Ammon's horn (tissue), 1 donor: ENCODE measurements at regions not wholly inside any gene's neighbourhood (a gene's known extent, or its start where the extent isn't known, plus 50 kb on each side); places are given as distances from the start of the nearest gene placed in this dataset.
A peak's percentile ranks its signal among the peaks of the same experiment; 100 is the strongest.

Experiments
- DNase-seq: peaks from one replicate; pipeline ENCODE4 v3.0.0-alpha.2; 2016; ENCODE audit warnings: low spot score

DNA sequence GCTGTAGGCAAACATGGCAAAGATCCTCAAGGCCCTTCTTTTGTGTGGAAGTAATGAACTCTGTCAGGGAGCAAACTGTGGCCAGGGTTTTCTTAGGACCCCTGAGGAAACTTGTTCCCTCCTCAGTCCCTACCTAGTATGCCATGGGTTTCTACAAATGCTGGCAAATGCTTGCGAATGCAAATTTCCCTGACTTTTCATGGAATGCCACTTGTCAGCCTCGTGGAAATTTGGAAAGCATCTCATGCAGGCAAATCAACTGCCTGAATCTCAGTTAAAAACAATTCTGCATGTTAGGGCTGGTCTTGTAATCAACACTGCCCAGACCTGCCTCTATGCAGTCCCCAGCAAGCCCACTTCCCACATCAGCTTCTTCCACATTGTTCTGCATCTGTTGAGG lies 334.9 kb upstream of the AJAP1 start:
- DNase-seq = no peak

DNA sequence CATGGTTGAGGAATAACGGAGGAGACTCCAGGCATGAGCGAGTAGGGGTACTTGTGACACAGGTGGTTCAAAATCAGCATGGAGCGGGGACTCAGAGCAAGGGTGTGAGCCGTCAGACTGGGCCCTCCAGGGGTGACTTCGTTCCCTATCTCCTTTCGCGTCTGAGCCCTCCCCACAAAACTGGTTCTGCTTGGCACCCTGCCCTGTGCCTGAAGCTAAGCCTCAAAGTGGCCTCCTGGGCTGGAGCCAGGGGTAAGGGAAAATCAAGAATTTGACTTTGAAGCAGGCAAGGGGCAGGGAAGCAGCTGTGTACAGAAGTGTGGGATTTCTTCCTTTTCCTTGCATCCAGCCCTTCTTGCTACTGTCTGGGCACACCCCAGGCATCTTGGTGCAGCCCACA lies 331.5 kb upstream of the AJAP1 start:
- DNase-seq = no peak

GRCh38 chr1:4323309-4323708 lies 331.1 kb upstream of the AJAP1 start:
- no peak for DNase-seq

GRCh38 chr1:4324525-4324924 lies 329.9 kb upstream of the AJAP1 start:
- no peak for DNase-seq

DNA sequence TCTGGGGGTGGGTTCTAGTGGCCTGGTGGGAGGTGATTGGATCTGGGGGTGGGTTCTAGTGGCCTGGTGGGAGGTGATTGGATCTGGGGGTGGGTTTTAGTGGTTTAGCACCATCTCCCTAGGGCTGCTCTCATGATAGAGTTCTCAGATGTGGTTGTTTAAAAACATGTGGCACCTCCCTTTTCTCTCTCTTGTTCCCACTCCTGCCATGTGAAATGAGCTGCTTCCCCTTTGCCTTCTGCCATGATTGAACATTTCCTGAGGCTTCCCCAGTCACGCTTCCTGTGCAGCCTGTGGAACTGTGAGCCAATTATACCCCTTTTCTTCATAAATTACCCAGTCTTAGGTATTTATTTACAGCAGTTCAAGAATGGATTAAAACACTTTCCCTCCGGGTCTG lies 327.3 kb upstream of the AJAP1 start:
- no peak for DNase-seq

DNA sequence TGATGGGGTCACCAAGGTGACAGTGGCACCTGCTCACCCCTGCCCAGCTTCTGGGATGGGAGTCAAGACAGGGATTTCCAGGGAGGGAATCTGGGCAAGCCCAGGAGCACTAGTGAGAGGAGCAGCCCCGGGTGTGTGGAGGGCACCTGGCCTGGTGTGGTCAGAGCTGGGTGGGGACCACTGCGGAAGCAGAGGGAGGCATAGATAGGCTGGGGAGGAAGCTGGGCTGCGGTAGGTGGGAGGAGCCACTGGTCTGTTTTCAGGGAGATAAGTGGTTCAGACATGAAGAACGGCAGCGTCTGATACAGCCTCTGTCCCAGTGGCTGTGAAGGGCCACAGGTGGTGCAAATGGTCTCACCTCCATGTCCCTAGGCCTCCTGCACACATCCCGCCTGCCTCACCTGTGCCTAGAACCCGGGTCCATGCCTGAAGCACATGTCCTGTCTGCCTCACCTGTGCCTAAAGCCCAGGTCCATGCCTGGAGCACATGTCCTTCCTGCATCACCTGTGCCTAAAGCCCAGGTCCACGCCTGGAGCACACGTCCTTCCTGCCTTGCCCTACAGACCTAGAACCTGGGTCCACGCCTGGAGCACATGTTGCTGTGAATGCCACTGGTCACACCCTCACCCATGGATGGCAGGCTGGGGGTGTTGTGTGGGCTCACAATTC lies 325.9 kb upstream of the AJAP1 start:
- DNase-seq = no peak

GRCh38 chr1:4330805-4331766 lies 323.3 kb upstream of the AJAP1 start:
- no peak for DNase-seq

GRCh38 chr1:4331767-4332163 lies 322.6 kb upstream of the AJAP1 start:
- DNase-seq = no peak

- no peak for DNase-seq
These were observed 317.9 kb upstream of the AJAP1 start for GRCh38 chr1:4336507-4336906.

GRCh38 chr1:4341421-4341820 lies 313.0 kb upstream of the AJAP1 start:
- DNase-seq = no peak

DNA sequence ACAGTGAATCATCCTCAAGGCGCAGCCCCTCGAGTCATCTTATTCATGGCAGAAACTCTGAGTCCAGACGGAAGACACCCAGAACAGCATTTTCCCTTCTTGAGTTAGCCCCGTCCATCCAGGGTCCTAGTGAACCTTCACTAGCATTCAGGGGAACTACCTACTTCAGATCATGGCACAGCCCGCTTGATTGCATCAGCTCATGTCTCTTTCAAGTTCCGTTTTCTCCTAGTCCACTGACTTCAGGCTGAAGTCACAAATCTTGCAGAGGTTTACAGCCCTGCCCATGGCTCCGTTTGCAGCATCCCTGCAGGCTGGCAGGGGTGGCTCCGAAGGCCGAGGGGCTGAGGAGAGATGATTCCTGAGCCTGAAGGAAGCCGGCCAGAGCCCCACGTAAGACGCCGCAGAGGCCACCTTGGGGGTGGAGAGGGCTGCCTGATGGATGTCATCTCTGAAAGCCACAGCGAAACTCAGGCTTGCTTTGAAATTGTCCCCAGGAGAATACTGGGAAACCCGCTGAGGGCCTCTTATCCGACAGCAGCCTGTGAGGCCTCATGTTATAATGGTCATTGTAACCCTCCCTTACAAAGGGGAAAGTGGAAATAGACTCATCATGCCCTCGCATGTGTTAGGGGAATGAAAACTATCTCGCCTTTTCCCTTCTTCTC lies 310.2 kb upstream of the AJAP1 start:
- DNase-seq = no peak

GRCh38 chr1:4345094-4345493 lies 309.3 kb upstream of the AJAP1 start:
- DNase-seq = no peak

DNA sequence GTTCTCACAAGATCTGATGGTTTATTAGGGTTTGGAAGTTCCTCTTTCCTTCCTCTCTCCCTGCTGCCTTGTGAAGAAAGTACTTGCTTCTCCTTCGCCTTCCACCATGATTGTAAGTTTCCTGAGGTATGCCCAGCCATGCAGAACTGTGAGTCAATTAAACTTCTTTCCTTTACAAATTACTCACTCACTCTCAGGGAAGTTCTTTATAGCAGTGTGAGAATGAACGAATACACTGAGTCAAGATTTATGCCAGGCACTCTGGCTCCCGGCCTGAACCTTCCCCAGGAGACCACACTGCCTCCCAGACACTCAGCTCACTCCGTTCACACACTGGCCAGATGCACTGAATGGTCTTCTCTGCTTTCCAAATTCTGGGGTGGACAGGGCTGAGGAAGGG lies 308.3 kb upstream of the AJAP1 start:
- no peak for DNase-seq

- no peak for DNase-seq
These were observed 303.0 kb upstream of the AJAP1 start for GRCh38 chr1:4351453-4351852.

- no peak for DNase-seq
These were observed 301.1 kb upstream of the AJAP1 start for GRCh38 chr1:4353090-4353856.

- DNase-seq = no peak
These were observed 298.6 kb upstream of the AJAP1 start for GRCh38 chr1:4355839-4356238.

DNA sequence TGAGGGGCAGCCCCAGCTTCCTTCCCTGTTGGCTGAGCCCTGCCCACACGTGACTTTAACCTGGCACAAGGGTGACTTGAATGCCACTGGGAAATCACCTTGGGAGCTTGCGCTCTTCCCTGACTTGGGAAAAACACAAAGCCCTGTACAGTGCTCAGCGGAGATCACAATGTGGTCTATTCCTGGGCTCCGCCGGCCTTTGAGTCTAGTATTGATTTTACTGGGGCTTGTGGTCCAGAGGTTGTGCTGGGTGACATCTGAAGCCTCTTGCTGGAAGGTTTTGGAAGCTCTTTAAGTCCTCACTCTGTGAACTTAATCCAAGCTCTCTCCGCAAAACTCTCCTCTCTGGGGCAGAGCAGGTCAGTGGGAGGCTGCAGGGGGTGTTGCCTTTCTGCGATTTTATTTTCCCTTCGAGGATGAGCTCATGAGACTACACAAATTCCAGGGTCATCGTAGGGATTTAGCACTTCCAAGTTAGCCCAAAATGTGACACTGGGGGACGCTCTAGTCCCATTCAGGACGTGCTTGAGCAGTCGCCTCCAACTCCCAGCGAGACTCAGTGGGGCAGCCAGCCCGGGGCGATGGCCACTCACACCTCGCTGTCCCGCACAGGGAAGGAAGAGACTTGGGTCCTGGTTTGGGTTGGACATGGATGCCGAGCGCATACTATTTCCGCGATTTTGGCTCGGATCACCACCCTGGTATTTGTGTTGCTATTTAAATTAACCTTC lies 291.9 kb upstream of the AJAP1 start:
- no peak for DNase-seq

DNA sequence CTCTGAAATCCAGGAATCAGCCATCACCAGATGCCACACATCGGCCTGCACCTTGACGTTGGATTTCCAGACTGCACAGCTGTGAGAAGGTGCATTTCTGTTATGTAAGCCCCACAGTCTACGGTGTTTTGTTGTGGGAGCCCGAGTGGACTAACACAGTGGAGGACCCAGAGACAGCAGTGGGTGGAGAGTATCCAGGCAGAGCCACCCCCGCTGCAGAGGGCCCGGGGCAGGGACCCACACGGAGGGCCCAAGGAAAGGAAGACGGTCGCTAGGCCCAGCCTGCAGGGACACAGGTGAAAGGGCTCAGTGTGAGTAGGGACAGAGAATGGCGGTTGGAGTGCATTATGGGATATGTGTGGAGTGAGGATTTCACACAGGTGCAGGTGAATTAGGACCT lies 288.3 kb upstream of the AJAP1 start:
- DNase-seq = no peak

DNA sequence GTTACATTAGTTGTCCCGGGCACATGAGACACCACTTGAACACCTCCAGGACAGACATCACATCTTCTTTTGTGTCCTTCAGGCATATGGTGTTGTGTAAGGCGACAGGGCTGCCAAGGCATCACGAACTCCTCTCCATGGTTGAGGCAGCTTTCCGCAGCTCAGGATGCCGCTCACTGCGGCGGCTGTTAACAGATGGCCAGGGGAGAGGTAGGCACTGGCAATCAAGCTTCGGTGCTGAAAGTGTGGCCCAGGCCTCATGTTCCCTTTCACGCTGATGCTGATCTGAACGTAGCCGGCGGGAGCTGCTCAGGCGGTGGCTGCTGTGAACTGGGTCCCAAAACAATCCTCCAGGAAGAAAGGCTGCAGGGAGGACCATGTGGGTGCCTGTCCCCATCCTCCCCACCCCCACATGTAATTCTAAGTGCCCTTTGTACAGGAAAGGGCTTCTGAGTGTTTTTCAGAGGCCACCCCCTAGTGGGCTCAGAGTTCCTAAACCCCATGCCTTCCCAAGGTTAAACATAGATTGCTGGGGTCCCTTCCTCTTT lies 287.1 kb upstream of the AJAP1 start:
- DNase-seq = peak; percentile 13

DNA sequence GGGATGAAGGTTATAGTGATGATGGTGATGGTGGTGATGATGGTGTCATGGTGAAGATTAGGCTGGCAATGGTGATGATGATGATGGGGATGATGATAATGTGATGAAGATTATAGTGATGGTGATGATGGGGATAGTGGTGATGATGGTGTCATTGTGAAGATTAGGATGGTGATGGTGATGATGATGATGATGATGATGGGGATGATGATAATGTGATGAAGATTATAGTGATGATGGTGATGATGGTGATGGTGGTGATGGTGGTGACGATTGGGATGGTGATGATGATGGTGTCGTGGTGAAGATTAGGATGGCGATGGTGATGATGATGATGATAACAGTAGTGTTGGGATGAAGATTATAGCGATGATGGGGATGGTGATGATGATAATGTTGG lies 285.1 kb upstream of the AJAP1 start:
- no peak for DNase-seq

- DNase-seq = no peak
These were observed 282.6 kb upstream of the AJAP1 start for GRCh38 chr1:4371849-4372248.
